NCI-H146 treated with DMSO at 0.1 percent for 48 hours (cell line): ENCODE measurements at regions not wholly inside any gene's neighbourhood (a gene's known extent, or its start where the extent isn't known, plus 50 kb on each side); places are given as distances from the start of the nearest gene placed in this dataset.
"Not testable (repeated sequence)": the region's sequence is repeated elsewhere in the genome, so short reads cannot be mapped to it uniquely, and the experiment has no call there.

Source experiments
- DNase-seq: peaks from one replicate; lab custom pipeline; 2025; ENCODE audit not compliant: unreplicated experiment; lab: John Stamatoyannopoulos, UW

GRCh38 chr2:217360111-217360510, 500.2 kb upstream of the TNP1 start:
- DNase-seq: no peak

GRCh38 chr2:217357886-217358620, 498.2 kb upstream of the TNP1 start:
- DNase-seq: no peak

GRCh38 chr2:217356781-217357180, 496.9 kb upstream of the TNP1 start:
- no peak for DNase-seq

- no peak for DNase-seq
Measured at GRCh38 chr2:217356142-217356541, 496.3 kb upstream of the TNP1 start.

GRCh38 chr2:217353591-217353990, 493.7 kb upstream of the TNP1 start:
- DNase-seq: no peak

GRCh38 chr2:217351378-217351777, 491.5 kb upstream of the TNP1 start:
- no peak for DNase-seq

- no peak for DNase-seq
Measured at GRCh38 chr2:217349251-217349650, 489.4 kb upstream of the TNP1 start.

GRCh38 chr2:217347630-217348029, 487.8 kb upstream of the TNP1 start:
- not testable (repeated sequence) for DNase-seq

GRCh38 chr2:217346043-217346442, 486.2 kb upstream of the TNP1 start:
- DNase-seq: not testable (repeated sequence)

GRCh38 chr2:217340899-217341298, 481.0 kb upstream of the TNP1 start:
- DNase-seq: no peak

GRCh38 chr2:217340176-217340575, 480.3 kb upstream of the TNP1 start:
- no peak for DNase-seq

GRCh38 chr2:217339753-217340152, 479.9 kb upstream of the TNP1 start:
- DNase-seq: no peak

GRCh38 chr2:217338306-217338916, 478.5 kb upstream of the TNP1 start:
- no peak for DNase-seq

GRCh38 chr2:217337771-217338170, 477.9 kb upstream of the TNP1 start:
- DNase-seq: no peak

GRCh38 chr2:217336694-217337093, 476.8 kb upstream of the TNP1 start:
- DNase-seq: no peak

GRCh38 chr2:217335341-217335966, 475.6 kb upstream of the TNP1 start:
- no peak for DNase-seq

GRCh38 chr2:217334561-217334960, 474.7 kb upstream of the TNP1 start:
- no peak for DNase-seq

- DNase-seq: no peak
Measured at GRCh38 chr2:217332866-217333265, 473.0 kb upstream of the TNP1 start.

GRCh38 chr2:217332417-217332791, 472.5 kb upstream of the TNP1 start:
- no peak for DNase-seq

- DNase-seq: no peak
Measured at GRCh38 chr2:217331523-217332416, 471.9 kb upstream of the TNP1 start.

GRCh38 chr2:217330647-217331046, 470.8 kb upstream of the TNP1 start:
- DNase-seq: no peak
